GM12892 (cell line): ENCODE measurements at regions not wholly inside any gene's neighbourhood (a gene's known extent, or its start where the extent isn't known, plus 50 kb on each side); places are given as distances from the start of the nearest gene placed in this dataset.
A peak's percentile ranks its signal among the peaks of the same experiment; 100 is the strongest.

Source experiments
- DNase-seq: peaks from one replicate; pipeline ENCODE4 v3.0.0; 2011; ENCODE audit not compliant: insufficient read length
- FAIRE-seq: peaks from 2 replicates; lab custom pipeline; 2011; peaks lifted over from hg19 to GRCh38; lab: Jason Lieb, UNC
- POLR2A ChIP-seq: IDR thresholded peaks from 2 replicates; pipeline ENCODE4 v1.6.1; 2011; ENCODE audit warnings: low read depth, low read length, control low read depth
- POLR2AphosphoS5 ChIP-seq: IDR thresholded peaks from 2 replicates; pipeline ENCODE4 v1.6.1; 2011; ENCODE audit warnings: low read depth, low read length, control low read depth
- TAF1 ChIP-seq: IDR thresholded peaks from 2 replicates; pipeline ENCODE4 v1.6.1; 2011; ENCODE audit warnings: low read depth, mild to moderate bottlenecking, control low read depth, low read length, borderline replicate concordance

DNA sequence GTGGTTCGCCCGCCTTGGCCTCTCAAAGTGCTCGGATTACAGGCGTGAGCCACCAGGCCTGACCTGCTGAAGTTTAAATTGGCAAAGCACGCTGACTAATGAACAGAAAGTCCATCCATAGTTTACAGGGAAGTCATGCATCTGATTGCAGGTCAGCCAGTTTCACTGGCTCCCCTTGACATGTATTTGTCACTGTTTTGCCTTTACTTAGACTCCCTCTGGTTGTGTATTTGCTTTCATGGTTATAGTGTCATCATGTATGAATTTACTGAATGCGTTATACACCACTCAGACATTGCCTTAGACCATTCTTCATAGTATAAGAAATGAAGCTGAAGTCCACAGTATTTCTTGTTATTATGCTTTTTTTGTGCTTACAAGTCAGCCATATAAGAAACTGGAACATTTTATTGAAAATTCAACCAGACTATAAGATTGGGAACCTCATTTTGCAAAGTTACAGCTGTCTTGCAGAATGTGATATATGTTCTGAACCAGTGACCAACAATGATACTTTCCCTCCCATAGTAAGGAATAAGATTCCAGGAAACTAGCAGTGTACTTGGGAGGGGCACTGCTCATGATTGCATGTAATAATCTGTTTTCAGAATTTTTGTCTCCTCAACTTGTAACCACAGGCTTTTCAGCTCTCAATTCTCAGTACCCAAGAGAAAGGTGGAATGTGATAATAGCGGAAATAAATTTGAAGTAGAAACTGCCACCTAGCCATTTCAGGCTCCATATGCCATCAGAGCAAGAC is 51.9 kb upstream of the ATF7IP start:
- DNase-seq = no peak

DNA sequence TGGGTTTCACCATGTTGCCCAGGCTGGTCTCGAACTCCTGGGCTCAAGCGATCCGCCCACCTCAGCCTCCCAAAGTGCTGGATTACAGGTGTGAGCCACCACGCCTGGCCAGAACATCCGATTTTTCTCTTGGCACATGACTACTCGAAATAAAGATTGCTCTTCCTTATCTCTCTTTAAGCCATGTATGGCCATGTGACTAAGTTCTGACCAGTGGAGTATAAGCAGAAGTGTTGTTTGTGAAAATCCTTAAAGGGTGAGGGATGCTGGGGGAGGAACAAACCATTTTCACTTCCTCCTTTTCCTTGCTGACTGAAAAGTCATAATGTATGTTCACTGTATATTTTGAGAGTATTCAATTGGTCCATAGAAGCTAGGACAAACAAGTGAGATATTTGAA is 50.7 kb upstream of the ATF7IP start:
- DNase-seq = no peak

More for the DNA sequence above, 51.9 kb upstream of the ATF7IP start:
- TF ChIP-seq POLR2AphosphoS5 = no peak
- no peak for TF ChIP-seq TAF1
- no peak for TF ChIP-seq POLR2A
- no peak for FAIRE-seq

DNA sequence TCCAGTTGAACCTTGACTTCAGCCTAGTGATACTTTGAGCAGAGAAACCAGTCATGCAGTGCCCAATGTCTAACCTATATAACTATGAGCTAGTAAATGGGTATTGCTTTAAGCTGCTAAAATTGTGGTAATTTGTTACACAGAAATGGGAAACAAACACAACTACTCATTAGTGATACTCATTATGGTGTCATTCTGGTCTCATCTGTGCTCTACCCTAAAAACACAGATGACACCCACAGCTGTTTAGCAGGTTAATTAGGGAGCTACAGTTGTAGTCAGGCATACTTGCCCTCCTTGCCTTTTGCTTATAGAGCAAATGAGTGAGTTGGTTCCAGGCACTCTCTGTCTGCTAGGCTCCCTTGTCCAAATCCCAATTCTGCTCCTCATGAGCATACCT is 50.0 kb upstream of the ATF7IP start:
- no peak for FAIRE-seq
- DNase-seq = no peak
- TF ChIP-seq TAF1 = no peak
- no peak for TF ChIP-seq POLR2AphosphoS5
- no peak for TF ChIP-seq POLR2A

More for the DNA sequence above, 50.7 kb upstream of the ATF7IP start:
- FAIRE-seq = peak; percentile 64
- TF ChIP-seq TAF1 (no peak), POLR2AphosphoS5 (no peak), POLR2A (no peak)
